Kidney tubule cell (primary cell): ENCODE measurements at regions not wholly inside any gene's neighbourhood (a gene's known extent, or its start where the extent isn't known, plus 50 kb on each side); places are given as distances from the start of the nearest gene placed in this dataset.
A peak's percentile ranks its signal among the peaks of the same experiment; 100 is the strongest.
"Not testable (repeated sequence)": the region's sequence is repeated elsewhere in the genome, so short reads cannot be mapped to it uniquely, and the experiment has no call there.

Experiments used
- DNase-seq: peaks from one replicate; pipeline ENCODE4 v3.0.0-alpha.2; 2018; ENCODE audit warnings: low spot score

DNA sequence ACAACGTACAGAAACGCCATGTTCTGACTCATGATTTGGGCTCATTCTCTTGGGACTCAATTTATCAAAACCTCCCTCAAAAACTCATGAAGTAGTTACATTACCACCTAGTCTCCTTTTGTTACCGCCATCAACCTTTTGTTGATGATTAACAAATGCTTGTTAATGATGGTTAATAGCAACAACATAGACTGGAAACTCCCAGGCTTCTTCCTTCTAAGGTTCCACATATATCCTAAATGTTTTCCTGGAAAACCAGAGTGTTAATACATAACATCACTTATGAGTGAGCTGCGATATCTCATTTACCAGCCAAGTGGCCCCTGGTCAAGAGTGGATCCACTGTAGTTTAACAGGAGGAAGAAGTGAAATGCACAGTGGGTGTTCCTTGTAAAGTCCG lies 176.3 kb downstream of the ERMARD start:
- DNase-seq = no peak

GRCh38 chr6:169926617-169927417 lies 175.4 kb downstream of the ERMARD start:
- DNase-seq = no peak

GRCh38 chr6:169923468-169924464 lies 172.3 kb downstream of the ERMARD start:
- no peak for DNase-seq

GRCh38 chr6:169921853-169922824 lies 170.7 kb downstream of the ERMARD start:
- peak; percentile 12 for DNase-seq

DNA sequence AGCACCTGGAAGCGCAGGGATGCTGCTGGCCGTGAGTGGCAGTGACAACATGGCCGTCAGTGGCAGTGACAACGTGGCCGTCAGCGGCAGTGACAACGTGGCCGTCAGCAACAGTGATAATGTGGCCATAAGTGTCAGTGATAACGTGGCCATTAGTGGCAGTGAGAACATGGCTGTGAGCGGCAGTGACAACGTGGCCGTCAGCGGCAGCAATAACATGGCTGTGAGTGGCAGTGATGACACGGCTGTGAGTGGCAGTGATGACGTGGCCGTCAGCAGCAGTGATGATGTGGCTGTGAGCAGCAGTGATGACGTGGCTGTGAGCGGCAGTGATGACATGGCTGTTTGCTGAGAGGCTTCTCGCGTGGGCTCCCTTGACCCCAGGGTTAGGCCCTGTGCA lies 169.8 kb downstream of the ERMARD start:
- DNase-seq = no peak

GRCh38 chr6:169920359-169921020 lies 169.1 kb downstream of the ERMARD start:
- no peak for DNase-seq

DNA sequence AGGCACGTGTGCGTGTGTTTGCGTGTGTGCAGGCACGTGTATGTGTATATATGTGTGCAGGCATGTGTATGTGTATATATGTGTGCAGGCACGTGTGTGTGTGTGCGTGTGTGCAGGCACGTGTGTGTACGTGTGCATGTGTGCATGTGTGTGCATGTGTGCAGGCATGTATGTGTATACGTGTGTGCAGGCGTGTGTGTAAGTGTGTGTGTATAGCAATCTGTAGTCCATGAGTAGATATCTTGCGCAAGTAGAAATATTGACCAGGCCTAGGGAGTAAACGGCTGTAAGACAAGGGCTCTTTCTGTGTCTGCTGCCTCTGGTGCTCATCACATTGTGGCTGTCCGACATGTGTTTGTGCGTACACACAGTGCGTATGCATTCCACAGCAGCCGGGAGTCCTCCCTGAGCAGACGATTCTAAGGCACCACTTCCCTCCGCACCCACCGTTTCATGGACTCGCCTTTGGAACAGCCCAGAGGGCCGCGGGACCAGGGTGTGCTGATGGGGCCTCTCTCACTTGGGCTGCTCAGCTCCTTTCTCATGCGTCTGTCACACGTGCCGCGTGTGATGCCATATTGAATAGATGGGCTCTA lies 167.6 kb downstream of the ERMARD start:
- DNase-seq = no peak

DNA sequence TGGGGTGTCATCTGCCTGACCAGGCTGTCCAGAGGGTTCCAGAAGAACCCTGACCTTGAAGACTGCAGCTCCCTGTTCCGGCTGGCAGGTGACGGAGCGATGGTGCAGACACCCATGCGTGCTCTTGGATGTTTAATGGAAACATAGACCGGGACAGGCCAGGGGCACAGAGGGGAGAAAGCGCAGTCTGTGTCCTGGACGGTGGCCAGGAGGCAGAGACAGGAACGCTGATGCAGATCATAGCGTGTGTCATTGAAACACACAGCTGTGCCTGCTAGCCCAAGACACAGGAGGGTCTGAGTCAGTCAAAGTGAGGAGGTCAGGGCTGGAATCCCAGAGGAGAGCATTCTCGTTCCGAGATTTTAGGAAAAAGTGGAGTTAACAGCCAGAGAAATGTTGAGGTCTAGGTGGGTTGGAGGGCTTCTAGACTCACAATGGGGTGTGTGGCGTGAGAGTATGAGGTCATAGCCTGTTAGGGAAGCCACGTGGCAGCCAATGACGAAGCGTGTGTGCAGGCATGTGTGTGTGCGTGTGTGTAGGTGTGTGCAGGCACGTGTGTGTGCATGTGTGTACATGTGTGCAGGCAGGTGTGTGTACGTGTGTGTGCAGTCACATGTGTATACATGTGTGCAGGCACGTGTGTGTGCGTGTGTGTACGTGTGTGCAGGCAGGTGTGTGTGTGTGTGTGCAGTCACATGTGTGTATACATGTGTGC lies 167.0 kb downstream of the ERMARD start:
- peak; percentile 45 for DNase-seq

DNA sequence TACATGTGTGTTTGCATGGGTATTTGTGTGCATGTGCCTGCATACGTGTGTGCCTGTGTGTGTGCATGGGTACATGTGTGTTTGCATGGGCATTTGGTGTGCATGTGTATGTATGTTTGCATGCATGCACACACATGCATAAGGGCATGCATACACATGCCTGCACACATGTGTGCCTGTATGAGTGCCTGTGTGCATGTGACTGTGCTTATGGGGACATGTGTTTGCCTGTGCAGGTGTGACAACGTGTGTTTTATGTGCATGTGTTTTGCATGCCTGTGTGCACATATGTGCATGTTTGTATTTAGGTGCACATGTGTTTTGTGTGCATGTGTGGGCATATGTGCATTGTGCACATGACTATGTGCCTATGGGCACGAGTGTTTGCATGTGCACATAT lies 165.7 kb downstream of the ERMARD start:
- no peak for DNase-seq

- DNase-seq = no peak
These were observed 164.5 kb downstream of the ERMARD start for GRCh38 chr6:169915769-169916550.

GRCh38 chr6:169913745-169914144 lies 162.3 kb downstream of the ERMARD start:
- DNase-seq = not testable (repeated sequence)

- no peak for DNase-seq
These were observed 161.7 kb downstream of the ERMARD start for GRCh38 chr6:169913096-169913638.

DNA sequence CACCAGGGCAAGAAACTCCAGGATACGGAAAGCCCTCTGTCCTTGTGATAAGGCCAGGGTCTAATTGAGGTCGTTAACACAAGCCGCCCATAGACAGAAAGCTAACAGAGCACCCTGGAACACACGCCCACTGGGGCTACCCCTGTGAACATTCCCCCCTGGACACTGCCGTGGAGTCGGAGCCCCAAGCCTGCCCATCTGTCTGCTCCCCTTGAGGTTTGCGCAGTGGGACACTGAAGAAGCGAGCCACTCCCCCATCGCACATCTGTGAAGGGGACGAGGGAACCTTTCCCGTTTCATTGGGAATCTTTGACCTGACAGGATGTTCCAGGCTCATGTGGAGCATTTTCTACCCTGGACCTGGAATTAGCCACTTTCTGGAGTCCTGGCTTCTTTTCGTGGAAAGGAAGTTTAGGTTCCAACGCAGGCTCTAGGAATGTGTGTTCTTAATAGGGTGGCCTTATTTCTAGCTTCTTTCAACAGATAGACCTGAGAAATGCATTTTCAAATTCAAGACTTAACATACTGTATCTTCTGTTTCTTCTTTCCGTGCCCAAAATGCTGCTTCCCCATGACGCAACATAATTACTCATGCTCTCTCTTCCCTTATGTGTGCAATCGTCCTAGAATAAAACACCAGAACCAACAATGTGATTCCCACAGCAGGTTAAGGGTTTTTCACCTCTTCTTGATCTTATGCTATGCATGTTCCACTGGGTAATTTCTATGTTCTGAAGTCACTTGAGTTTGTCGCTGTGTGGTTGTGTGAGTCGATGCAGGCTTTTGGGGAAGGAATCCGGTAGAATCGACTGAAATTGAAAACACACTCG lies 161.1 kb downstream of the ERMARD start:
- DNase-seq = no peak

DNA sequence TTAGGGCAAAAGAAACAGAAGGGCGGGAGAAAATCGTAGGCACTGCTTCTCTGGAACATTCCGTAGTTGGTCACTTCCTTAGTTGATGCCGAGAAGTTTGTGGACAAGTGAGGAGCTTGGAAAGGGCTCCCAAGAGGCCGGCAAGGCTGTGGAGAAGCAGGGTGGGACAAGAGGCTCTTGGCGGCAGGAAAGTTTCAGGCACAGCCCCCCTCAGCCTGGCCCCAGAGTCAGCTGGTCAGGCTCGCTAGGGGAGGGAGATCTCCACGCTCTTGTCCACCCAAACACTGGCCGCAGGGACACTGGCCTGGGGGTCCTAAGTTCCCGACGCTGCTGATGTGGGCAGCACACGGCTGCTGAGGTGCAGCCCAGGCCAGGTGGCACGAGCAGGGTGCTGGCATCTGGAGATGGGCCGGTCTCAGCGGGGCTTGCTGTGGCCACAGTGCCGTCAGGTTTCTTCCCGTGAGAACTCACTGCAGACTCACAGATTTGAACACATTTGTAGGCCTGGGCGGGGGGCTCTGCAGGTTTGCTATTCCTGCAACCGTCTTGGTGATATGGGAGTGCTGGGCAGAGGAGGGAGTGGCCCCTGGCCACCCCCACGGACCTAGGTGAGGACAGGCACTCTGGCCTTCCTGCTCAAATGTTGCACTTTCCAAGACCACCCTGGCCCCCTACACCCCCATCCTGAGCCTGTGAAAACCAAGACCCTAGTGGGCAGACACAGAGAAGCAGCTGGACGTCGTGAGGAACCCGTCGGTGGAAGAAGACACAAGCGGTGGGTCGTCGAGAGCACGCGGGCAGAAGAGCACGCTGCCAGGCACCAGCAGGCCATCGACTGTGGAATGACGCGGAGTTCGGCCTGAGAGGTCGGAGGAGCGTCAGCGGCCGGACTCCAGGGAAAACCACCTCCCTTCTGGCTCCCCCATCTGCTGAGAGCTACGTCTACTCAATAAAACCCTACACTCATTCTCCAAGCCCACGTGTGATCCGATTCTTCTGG lies 160.1 kb downstream of the ERMARD start:
- no peak for DNase-seq

- no peak for DNase-seq
These were observed 157.7 kb downstream of the ERMARD start for GRCh38 chr6:169909113-169909512.

DNA sequence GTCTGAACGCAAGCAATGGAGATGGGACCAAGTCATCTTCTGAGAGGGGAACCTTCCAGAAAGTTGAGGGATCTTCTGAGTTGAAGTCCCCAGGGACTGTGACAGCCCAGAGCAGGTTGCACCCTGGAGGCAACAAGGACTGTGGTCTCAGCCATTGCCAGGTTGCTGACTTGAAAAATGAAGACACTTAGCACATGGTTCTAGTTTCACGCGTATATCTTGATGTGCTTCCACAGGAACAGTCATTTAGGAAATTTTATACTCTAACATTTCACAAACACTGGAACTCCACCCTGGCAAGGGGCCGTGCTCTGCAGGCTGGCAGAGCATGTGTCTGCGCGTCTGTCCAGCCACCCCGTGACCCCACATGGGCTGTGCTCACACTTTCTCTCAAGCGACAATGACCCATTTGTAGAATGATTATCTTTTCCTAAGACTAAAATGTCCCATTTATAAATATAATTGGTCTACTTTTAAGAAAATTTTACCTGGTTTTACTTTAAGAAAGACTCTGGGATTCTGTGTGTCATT lies 157.0 kb downstream of the ERMARD start:
- DNase-seq = no peak
